OCI-LY1 (cell line): ENCODE measurements at regions not wholly inside any gene's neighbourhood (a gene's known extent, or its start where the extent isn't known, plus 50 kb on each side); places are given as distances from the start of the nearest gene placed in this dataset.

Source experiments
- CTCF ChIP-seq: fragments of 200-600 bp; sonication (generic), shearing (Covaris generic); IDR thresholded peaks from 2 replicates; pipeline ENCODE4 v1.5.1; 2017; ENCODE audit warnings: mild to moderate bottlenecking, antibody characterized with exemption, low read length, moderate library complexity, mixed read lengths
- EZH2 ChIP-seq: fragments of 200-600 bp; sonication (generic), shearing (Covaris generic); IDR thresholded peaks from 2 replicates; pipeline ENCODE4 v1.8.0; 2017; ENCODE audit warnings: borderline replicate concordance, mixed run types, mild to moderate bottlenecking, antibody characterized with exemption, low read length, moderate library complexity, mixed read lengths

- TF ChIP-seq CTCF (no peak), EZH2 (no peak)
Measured at GRCh38 chr4:162869157-162869556, 297.5 kb downstream of the NAF1 start.
